ENCODE measurements at regions not wholly inside any gene's neighbourhood (a gene's known extent, or its start where the extent isn't known, plus 50 kb on each side); places are given as distances from the start of the nearest gene placed in this dataset.

DNA sequence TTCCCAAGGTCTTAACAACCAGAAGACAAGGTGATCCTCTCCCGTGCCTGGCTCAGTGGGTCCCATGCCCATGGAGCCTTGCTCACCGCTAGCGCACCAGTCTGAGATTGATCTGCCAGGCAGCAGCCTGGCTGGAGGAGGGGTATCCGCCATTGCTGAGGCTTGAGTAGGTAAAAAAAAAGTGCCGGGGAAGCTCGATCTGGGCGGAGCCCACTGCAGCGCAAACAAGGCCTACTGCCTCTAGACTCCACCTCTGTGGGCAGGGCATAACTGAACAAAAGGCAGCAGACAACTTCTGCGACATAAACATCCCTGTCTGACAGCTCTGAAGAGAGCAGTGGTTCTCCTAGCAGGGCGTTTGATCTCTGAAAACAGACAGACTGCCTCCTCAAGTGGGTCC, 104.0 kb downstream of the C14orf39 start:
- DNase-seq (ENCODE audit: low spot score): no peak
- Histone ChIP-seq H3K27me3 (no peaks in the 10 kb centered on the region), H3K4me2 (no peak overlapping the region), H2AFZ (replicated peaks) (peak overlapping the region; percentile 34), H3K36me3 (no peaks in the 10 kb centered on the region), H4K20me1 (ENCODE audit: low read depth) (no peaks in the 10 kb centered on the region), H3K9me3 (ENCODE audit: low read depth) (no peaks in the 10 kb centered on the region), H3F3A (ENCODE audit: low read depth) (no peaks in the 10 kb centered on the region), H3K9ac (no peak overlapping the region), H3K27ac (no peak overlapping the region), H3K79me2 (ENCODE audit: low read depth) (no peaks in the 10 kb centered on the region), H3K4me1 (no peaks in the 10 kb centered on the region), H3K4me3 (no peak overlapping the region)
- Mint-ChIP-seq H3K36me3 (no peaks in the 10 kb centered on the region), H3K9me3 (peaks cover 2% of the 10 kb centered on the region), H3K4me1 (no peaks in the 10 kb centered on the region), H3K27ac (no peak overlapping the region), H3K27me3 (ENCODE audit: insufficient read depth, low read depth) (peaks cover 2% of the 10 kb centered on the region), H3K4me3 (no peak overlapping the region)
- TF ChIP-seq, protein P1, sequence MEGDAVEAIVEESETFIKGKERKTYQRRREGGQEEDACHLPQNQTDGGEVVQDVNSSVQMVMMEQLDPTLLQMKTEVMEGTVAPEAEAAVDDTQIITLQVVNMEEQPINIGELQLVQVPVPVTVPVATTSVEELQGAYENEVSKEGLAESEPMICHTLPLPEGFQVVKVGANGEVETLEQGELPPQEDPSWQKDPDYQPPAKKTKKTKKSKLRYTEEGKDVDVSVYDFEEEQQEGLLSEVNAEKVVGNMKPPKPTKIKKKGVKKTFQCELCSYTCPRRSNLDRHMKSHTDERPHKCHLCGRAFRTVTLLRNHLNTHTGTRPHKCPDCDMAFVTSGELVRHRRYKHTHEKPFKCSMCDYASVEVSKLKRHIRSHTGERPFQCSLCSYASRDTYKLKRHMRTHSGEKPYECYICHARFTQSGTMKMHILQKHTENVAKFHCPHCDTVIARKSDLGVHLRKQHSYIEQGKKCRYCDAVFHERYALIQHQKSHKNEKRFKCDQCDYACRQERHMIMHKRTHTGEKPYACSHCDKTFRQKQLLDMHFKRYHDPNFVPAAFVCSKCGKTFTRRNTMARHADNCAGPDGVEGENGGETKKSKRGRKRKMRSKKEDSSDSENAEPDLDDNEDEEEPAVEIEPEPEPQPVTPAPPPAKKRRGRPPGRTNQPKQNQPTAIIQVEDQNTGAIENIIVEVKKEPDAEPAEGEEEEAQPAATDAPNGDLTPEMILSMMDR (IDR thresholded peaks at IDR 0.05): no peak
- TF ChIP-seq EZH2phosphoT487 (IDR thresholded peaks at IDR 0.05) (no peak), EZH2 (IDR thresholded peaks at IDR 0.05) (no peak)
